Right atrium auricular region (tissue), 2 donors: ENCODE measurements at regions not wholly inside any gene's neighbourhood (a gene's known extent, or its start where the extent isn't known, plus 50 kb on each side); places are given as distances from the start of the nearest gene placed in this dataset.

ENCODE experiments used
- DNase-seq: peaks from one replicate; pipeline ENCODE4 v3.0.0-alpha.2; 2019; ENCODE audit warnings: low spot score
- H3K27ac ChIP-seq, 2 donors: fragments of 200-600 bp; sonication (generic); 1 replicate in 1 of 2; 2 replicates in 1 of 2; pipeline ENCODE4 v1.5.1; 2016 to 2019
- H3K27me3 ChIP-seq, 2 donors: fragments of 200-600 bp; sonication (generic); one replicate each; pipeline versions ENCODE4 v1.5.1 to v1.6.0; 2017 to 2019
- H3K36me3 ChIP-seq: fragments of 200-600 bp; sonication (generic); one replicate; pipeline ENCODE4 v1.5.1; 2016
- H3K4me1 ChIP-seq, 2 donors: fragments of 200-600 bp; sonication (generic); one replicate each; pipeline versions ENCODE4 v1.5.1 to v1.6.0; 2017 to 2019
- H3K4me3 ChIP-seq, 2 donors: fragments of 200-600 bp; sonication (generic); 1 replicate in 1 of 2; 2 replicates in 1 of 2; pipeline ENCODE4 v1.5.1; 2017 to 2019; ENCODE audit warnings: mild to moderate bottlenecking in 1 of 2, moderate library complexity in 1 of 2
- H3K9me3 ChIP-seq, 2 donors: fragments of 200-600 bp; sonication (generic); one replicate each; pipeline ENCODE4 v1.5.1; 2019
- CTCF ChIP-seq, 2 donors: fragments of 200-600 bp; sonication (generic); IDR thresholded peaks; one replicate each; pipeline ENCODE4 v1.5.1; 2019; ENCODE audit warnings: antibody characterized with exemption in 2 of 2

- DNase-seq = no peak
- Histone ChIP-seq H3K36me3 (no peaks in the 10 kb centered on the region), H3K27ac (no peak overlapping the region), H3K27me3 (no peaks in the 10 kb centered on the region), H3K9me3 (no peaks in the 10 kb centered on the region), H3K4me3 (no peak overlapping the region), H3K4me1 (no peaks in the 10 kb centered on the region)
- TF ChIP-seq CTCF (IDR thresholded peaks at IDR 0.05) = no peak
These were observed 57.7 kb downstream of the SOX3 start for GRCh38 chrX:140447150-140447549.

GRCh38 chrX:140440876-140441275 is 64.0 kb downstream of the SOX3 start:
- Histone ChIP-seq H3K9me3 (no peaks in the 10 kb centered on the region), H3K4me1 (no peaks in the 10 kb centered on the region), H3K27me3 (no peaks in the 10 kb centered on the region), H3K4me3 (no peak overlapping the region), H3K36me3 (no peaks in the 10 kb centered on the region), H3K27ac (no peak overlapping the region)
- DNase-seq = no peak
- no peak for TF ChIP-seq CTCF (IDR thresholded peaks at IDR 0.05)

GRCh38 chrX:140439476-140439875 is 65.4 kb downstream of the SOX3 start:
- H3K9me3 ChIP-seq = no peaks in the 10 kb centered on the region
- DNase-seq = no peak
- H3K4me3 ChIP-seq = peak overlapping the region in 1 of 2 donors; percentile 3

GRCh38 chrX:140434347-140434746 is 70.5 kb downstream of the SOX3 start:
- no peak overlapping the region for H3K4me3 ChIP-seq
- no peak for DNase-seq
- H3K27ac ChIP-seq = no peak overlapping the region
- no peaks in the 10 kb centered on the region for H3K9me3 ChIP-seq
- H3K4me1 ChIP-seq = peaks cover 0 to 5% of the 10 kb centered on the region in 2 donors
- H3K27me3 ChIP-seq = no peaks in the 10 kb centered on the region
- H3K36me3 ChIP-seq = no peaks in the 10 kb centered on the region
- no peak for TF ChIP-seq CTCF (IDR thresholded peaks at IDR 0.05)

More at GRCh38 chrX:140439476-140439875, 65.4 kb downstream of the SOX3 start:
- Histone ChIP-seq H3K36me3 (no peaks in the 10 kb centered on the region), H3K27ac (no peak overlapping the region), H3K27me3 (no peaks in the 10 kb centered on the region), H3K4me1 (no peaks in the 10 kb centered on the region)
- no peak for TF ChIP-seq CTCF (IDR thresholded peaks at IDR 0.05)

- no peak for TF ChIP-seq CTCF (IDR thresholded peaks at IDR 0.05)
- Histone ChIP-seq H3K4me1 (peaks cover 0 to 5% of the 10 kb centered on the region in 2 donors), H3K27me3 (no peaks in the 10 kb centered on the region), H3K36me3 (no peaks in the 10 kb centered on the region), H3K9me3 (no peaks in the 10 kb centered on the region), H3K4me3 (no peak overlapping the region), H3K27ac (no peak overlapping the region)
- DNase-seq = no peak
These were observed 71.3 kb downstream of the SOX3 start for GRCh38 chrX:140433582-140433981.
